ENCODE measurements at regions not wholly inside any gene's neighbourhood (a gene's known extent, or its start where the extent isn't known, plus 50 kb on each side); places are given as distances from the start of the nearest gene placed in this dataset.

DNA sequence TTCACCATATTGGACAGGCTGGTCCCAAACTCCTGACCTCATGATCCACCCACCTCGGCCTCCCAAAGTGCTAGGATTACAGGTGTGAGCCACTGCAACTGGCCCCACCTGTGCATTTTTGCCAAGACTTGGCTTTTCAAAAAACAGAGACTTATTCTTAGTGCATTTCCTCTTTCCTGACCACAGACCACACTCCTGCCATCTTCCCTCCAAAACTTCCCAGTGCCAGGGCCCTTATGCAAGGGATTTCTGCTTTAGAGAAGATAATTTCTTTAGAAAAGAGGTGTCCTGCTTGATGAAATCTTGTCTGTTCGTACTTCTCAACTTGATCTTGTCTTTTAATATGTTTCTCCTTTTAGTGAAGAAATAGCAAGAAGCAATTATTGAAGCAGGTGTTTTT lies 98.8 kb upstream of the ZNF516 start:
- Histone ChIP-seq H3K4me1 (replicated peaks in 1 of 2) (peaks cover 0 to 8% of the 10 kb centered on the region in 2 donors), H3K27me3 (no peaks in the 10 kb centered on the region), H3K4me3 (no peak overlapping the region), H3K36me3 (replicated peaks in 1 of 2) (no peaks in the 10 kb centered on the region), H3K27ac (no peak overlapping the region), H3K9me3 (replicated peaks in 1 of 3) (no peaks in the 10 kb centered on the region)
- 84 to 86% (median 85%) methylated on average over 2 of the region's 2 CpGs for WGBS, 4 donors
- TF ChIP-seq, protein P1, sequence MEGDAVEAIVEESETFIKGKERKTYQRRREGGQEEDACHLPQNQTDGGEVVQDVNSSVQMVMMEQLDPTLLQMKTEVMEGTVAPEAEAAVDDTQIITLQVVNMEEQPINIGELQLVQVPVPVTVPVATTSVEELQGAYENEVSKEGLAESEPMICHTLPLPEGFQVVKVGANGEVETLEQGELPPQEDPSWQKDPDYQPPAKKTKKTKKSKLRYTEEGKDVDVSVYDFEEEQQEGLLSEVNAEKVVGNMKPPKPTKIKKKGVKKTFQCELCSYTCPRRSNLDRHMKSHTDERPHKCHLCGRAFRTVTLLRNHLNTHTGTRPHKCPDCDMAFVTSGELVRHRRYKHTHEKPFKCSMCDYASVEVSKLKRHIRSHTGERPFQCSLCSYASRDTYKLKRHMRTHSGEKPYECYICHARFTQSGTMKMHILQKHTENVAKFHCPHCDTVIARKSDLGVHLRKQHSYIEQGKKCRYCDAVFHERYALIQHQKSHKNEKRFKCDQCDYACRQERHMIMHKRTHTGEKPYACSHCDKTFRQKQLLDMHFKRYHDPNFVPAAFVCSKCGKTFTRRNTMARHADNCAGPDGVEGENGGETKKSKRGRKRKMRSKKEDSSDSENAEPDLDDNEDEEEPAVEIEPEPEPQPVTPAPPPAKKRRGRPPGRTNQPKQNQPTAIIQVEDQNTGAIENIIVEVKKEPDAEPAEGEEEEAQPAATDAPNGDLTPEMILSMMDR (IDR thresholded peaks at IDR 0.05), result no peak
- no peak for TF ChIP-seq POLR2A (IDR thresholded peaks at IDR 0.05)
- no peak for DNase-seq
- intact Hi-C loops (cut with DNase I), result no loop called here

DNA sequence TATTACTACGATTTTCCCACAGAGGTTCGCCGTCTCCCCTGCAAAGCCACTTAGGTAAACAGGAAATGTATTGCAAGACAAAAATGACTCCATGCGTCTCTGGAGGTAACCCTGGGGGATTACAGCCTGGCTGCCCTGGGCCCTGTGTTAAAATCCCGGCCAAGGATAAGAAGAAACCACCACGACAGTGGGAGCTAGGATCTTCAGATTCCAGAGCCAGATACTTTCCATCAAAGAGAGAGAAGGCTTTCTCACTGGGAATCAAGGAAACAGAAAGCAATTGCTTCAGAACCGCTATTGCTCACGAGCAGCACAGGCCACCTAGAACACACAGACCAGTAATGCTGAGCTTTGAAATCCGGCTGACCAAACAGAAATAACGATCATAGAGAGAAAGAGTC lies 97.9 kb upstream of the ZNF516 start:
- WGBS, 4 donors, result 51 to 66% (median 57%) methylated on average over 10 of the region's 10 CpGs
- H3K27ac ChIP-seq, result no peak overlapping the region
- DNase-seq, result no peak
- TF ChIP-seq, protein P1 (IDR thresholded peaks at IDR 0.05), result no peak
- TF ChIP-seq POLR2A (IDR thresholded peaks at IDR 0.05), result no peak
- H3K9me3 ChIP-seq (replicated peaks in 1 of 3), result no peaks in the 10 kb centered on the region
- no peak overlapping the region for H3K4me3 ChIP-seq
- intact Hi-C loops (cut with DNase I), result no loop called here
- peaks cover 0 to 13% of the 10 kb centered on the region in 2 donors for H3K4me1 ChIP-seq (replicated peaks in 1 of 2)
- H3K36me3 ChIP-seq (replicated peaks in 1 of 2), result no peaks in the 10 kb centered on the region
- no peaks in the 10 kb centered on the region for H3K27me3 ChIP-seq

DNA sequence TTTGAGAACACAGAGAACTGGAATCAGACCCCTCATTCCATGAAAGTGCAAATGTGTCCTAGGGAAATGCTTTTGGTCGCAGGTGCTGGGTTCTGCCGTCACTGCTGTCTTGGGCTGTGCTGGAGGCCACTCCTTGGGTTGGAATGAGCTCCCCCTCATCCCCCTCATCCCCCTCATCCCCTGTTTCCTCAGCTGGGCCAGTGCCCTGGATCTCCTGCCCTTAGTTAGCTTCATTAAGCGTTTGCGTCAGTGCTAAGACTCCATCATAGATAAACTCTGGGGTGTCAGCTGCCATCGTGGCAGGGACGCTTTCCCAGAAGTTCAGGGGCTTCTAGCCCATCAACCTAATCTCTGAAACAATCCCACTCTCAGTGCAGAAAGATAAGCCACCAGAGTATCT lies 97.1 kb upstream of the ZNF516 start:
- H3K4me3 ChIP-seq, result no peak overlapping the region
- H3K27ac ChIP-seq, result no peak overlapping the region
- 83 to 98% (median 85%) methylated on average over 5 to 6 of the region's 6 CpGs for WGBS, 4 donors
- no peaks in the 10 kb centered on the region for H3K27me3 ChIP-seq
- peaks cover 0 to 13% of the 10 kb centered on the region in 2 donors for H3K4me1 ChIP-seq (replicated peaks in 1 of 2)
- intact Hi-C loops (cut with DNase I), result no loop called here
- H3K9me3 ChIP-seq (replicated peaks in 1 of 3), result no peaks in the 10 kb centered on the region
- TF ChIP-seq POLR2A (IDR thresholded peaks at IDR 0.05), result no peak
- TF ChIP-seq, protein P1 (IDR thresholded peaks at IDR 0.05), result no peak
- DNase-seq, result no peak
- no peaks in the 10 kb centered on the region for H3K36me3 ChIP-seq (replicated peaks in 1 of 2)

DNA sequence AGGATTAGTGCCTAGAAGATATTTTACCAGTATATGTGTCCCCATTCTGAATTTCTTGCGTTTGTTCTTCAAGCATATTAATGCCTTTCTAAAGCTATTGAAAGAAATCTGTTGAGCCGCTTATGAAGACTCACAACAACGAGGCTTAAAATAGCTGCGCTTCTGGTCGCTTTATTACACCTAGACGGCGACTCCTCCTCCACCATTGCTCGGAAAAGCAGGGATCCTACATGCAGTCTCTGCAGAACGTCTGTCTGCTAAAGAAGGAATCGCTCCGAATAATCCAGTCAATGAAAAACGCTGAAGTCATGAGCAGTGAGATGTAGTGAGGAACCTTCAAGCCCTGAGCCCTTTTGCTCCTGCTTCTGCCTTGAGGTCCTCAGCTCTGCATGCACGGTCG lies 94.8 kb upstream of the ZNF516 start:
- Histone ChIP-seq H3K4me1 (replicated peaks in 1 of 2) (peaks cover 0 to 13% of the 10 kb centered on the region in 2 donors), H3K4me3 (no peak overlapping the region), H3K27me3 (no peaks in the 10 kb centered on the region), H3K9me3 (replicated peaks in 1 of 3) (no peaks in the 10 kb centered on the region), H3K36me3 (replicated peaks in 1 of 2) (no peaks in the 10 kb centered on the region), H3K27ac (no peak overlapping the region)
- DNase-seq, result no peak
- 84 to 87% (median 86%) methylated on average over 14 of the region's 14 CpGs for WGBS, 4 donors
- TF ChIP-seq, protein P1 (IDR thresholded peaks at IDR 0.05), result no peak
- TF ChIP-seq POLR2A (IDR thresholded peaks at IDR 0.05), result no peak
- intact Hi-C loops (cut with DNase I), result no loop called here

Measured in adrenal gland (tissue), 9 donors.